H9 (cell line): ENCODE measurements at regions not wholly inside any gene's neighbourhood (a gene's known extent, or its start where the extent isn't known, plus 50 kb on each side); places are given as distances from the start of the nearest gene placed in this dataset.

ENCODE experiments used
- DNase-seq: peaks from one replicate; pipeline ENCODE4 v3.0.0-alpha.2; 2017
- H2AFZ ChIP-seq: one replicate; pipeline ENCODE4 v1.6.1; 2013; ENCODE audit warnings: mild to moderate bottlenecking, low read length, control low read depth, moderate library complexity
- H2AK5ac ChIP-seq: 2 replicates; pipeline ENCODE4 v1.6.1; 2013; ENCODE audit warnings: low read length, control low read depth, mixed read lengths; ENCODE audit not compliant: insufficient read length
- H2BK120ac ChIP-seq: one replicate; pipeline ENCODE4 v1.6.1; 2013; ENCODE audit warnings: low read depth, mild to moderate bottlenecking, low read length, control low read depth, inconsistent platforms; ENCODE audit not compliant: poor library complexity, severe bottlenecking
- H2BK12ac ChIP-seq: 2 replicates; pipeline ENCODE4 v1.6.1; 2013; ENCODE audit warnings: low read length, control low read depth, mixed read lengths, low read depth; ENCODE audit not compliant: insufficient read length
- H2BK15ac ChIP-seq: 2 replicates; pipeline ENCODE4 v1.6.1; 2013; ENCODE audit warnings: low read depth, low read length, control low read depth
- H2BK20ac ChIP-seq: one replicate; pipeline ENCODE4 v1.6.1; 2013; ENCODE audit warnings: low read depth, mild to moderate bottlenecking, low read length, control low read depth, inconsistent platforms; ENCODE audit not compliant: poor library complexity, severe bottlenecking
- H2BK5ac ChIP-seq: 2 replicates; pipeline ENCODE4 v1.6.1; 2013; ENCODE audit warnings: low read length, control low read depth, mixed read lengths; ENCODE audit not compliant: insufficient read length
- H3K14ac ChIP-seq: 2 replicates; pipeline ENCODE4 v1.6.1; 2013; ENCODE audit warnings: low read length, control low read depth; ENCODE audit not compliant: insufficient read depth
- H3K18ac ChIP-seq: 2 replicates; pipeline ENCODE4 v1.6.1; 2013; ENCODE audit warnings: low read depth, mild to moderate bottlenecking, mixed read lengths, low read length, control low read depth; ENCODE audit not compliant: insufficient read length
- H3K23ac ChIP-seq: 2 replicates; pipeline ENCODE4 v1.6.1; 2013; ENCODE audit warnings: low read length, control low read depth, mixed read lengths, low read depth; ENCODE audit not compliant: insufficient read length
- H3K23me2 ChIP-seq: 2 replicates; pipeline ENCODE4 v1.6.1; 2013; ENCODE audit warnings: low read depth, mild to moderate bottlenecking, mixed read lengths, low read length, control low read depth; ENCODE audit not compliant: insufficient read length, poor library complexity, severe bottlenecking
- H3K27ac ChIP-seq: 2 replicates; pipeline ENCODE4 v1.5.1; 2013; ENCODE audit warnings: low read length, control low read depth, mixed read lengths, low read depth; ENCODE audit not compliant: insufficient read length
- H3K27me3 ChIP-seq: 2 replicates; pipeline ENCODE4 v1.6.1; 2013; ENCODE audit warnings: low read length, control low read depth, inconsistent platforms; ENCODE audit not compliant: insufficient read depth
- H3K4ac ChIP-seq: 2 replicates; pipeline ENCODE4 v1.6.1; 2013; ENCODE audit warnings: low read depth, mild to moderate bottlenecking, control low read depth, inconsistent platforms, low read length, moderate library complexity
- H3K4me1 ChIP-seq: 2 replicates; pipeline ENCODE4 v1.6.1; 2013; ENCODE audit warnings: low read length, control low read depth, inconsistent platforms; ENCODE audit not compliant: insufficient read depth
- H3K4me2 ChIP-seq: 2 replicates; pipeline ENCODE4 v1.6.1; 2013; ENCODE audit warnings: low read length, control low read depth, mixed read lengths; ENCODE audit not compliant: insufficient read length, insufficient read depth
- H3K56ac ChIP-seq: 2 replicates; pipeline ENCODE4 v1.6.1; 2013; ENCODE audit warnings: low read depth, mild to moderate bottlenecking, mixed read lengths, low read length, control low read depth; ENCODE audit not compliant: insufficient read length
- H3K79me1 ChIP-seq: 2 replicates; pipeline ENCODE4 v1.6.1; 2013; ENCODE audit warnings: low read depth, mild to moderate bottlenecking, moderate library complexity, low read length, control low read depth, inconsistent platforms; ENCODE audit not compliant: insufficient read depth, poor library complexity, severe bottlenecking
- H3K79me2 ChIP-seq: 2 replicates; pipeline ENCODE4 v1.6.1; 2013; ENCODE audit warnings: low read length, control low read depth, inconsistent platforms; ENCODE audit not compliant: insufficient read depth
- H3K9ac ChIP-seq: 2 replicates; pipeline ENCODE4 v1.6.1; 2013; ENCODE audit warnings: low read length, control low read depth, mixed read lengths; ENCODE audit not compliant: insufficient read length; ENCODE audit errors: extremely low read depth
- H3K9me3 ChIP-seq: one replicate; pipeline ENCODE4 v1.6.1; 2013; ENCODE audit warnings: low read depth, low read length, inconsistent platforms; ENCODE audit not compliant: control insufficient read depth
- H3T11ph ChIP-seq: one replicate; pipeline ENCODE4 v1.6.1; 2013; ENCODE audit warnings: mild to moderate bottlenecking, low read length, control low read depth, inconsistent platforms
- H4K20me1 ChIP-seq: one replicate; pipeline ENCODE4 v1.6.1; 2013; ENCODE audit not compliant: control insufficient read depth, insufficient read length, insufficient read depth
- H4K5ac ChIP-seq: 2 replicates; pipeline ENCODE4 v1.6.1; 2013; ENCODE audit warnings: low read depth, mild to moderate bottlenecking, mixed read lengths, low read length, control low read depth; ENCODE audit not compliant: insufficient read length
- H4K8ac ChIP-seq: replicated peaks from 2 replicates; pipeline ENCODE4 v1.6.1; 2013; ENCODE audit warnings: low read length, control low read depth, mixed read lengths, low read depth; ENCODE audit not compliant: insufficient read length
- H4K91ac ChIP-seq: 2 replicates; pipeline ENCODE4 v1.6.1; 2013; ENCODE audit warnings: low read depth, mild to moderate bottlenecking, moderate library complexity, mixed read lengths, low read length, control low read depth; ENCODE audit not compliant: insufficient read length
- H3K27ac Mint-ChIP-seq, 3 experiments: 2 replicates in 2 of 3; 3 replicates in 1 of 3; pipeline ENCODE4 v1.8.0; 2020 to 2021; ENCODE audit warnings: mixed read lengths in 3 of 3, mild to moderate bottlenecking in 1 of 3, moderate library complexity in 1 of 3
- H3K27me3 Mint-ChIP-seq: 2 replicates; pipeline ENCODE4 v1.8.0; 2021; ENCODE audit warnings: low read depth, mild to moderate bottlenecking, moderate library complexity, mixed read lengths
- H3K36me3 Mint-ChIP-seq, 3 experiments: 2 replicates in 2 of 3; 3 replicates in 1 of 3; pipeline ENCODE4 v1.8.0; 2020 to 2021; ENCODE audit warnings: low read depth in 3 of 3, mixed read lengths in 3 of 3; ENCODE audit not compliant: insufficient read depth in 1 of 3
- H3K4me1 Mint-ChIP-seq, 2 experiments: 2 replicates each; pipeline ENCODE4 v1.8.0; 2020; ENCODE audit warnings: mixed read lengths in 2 of 2
- H3K4me3 Mint-ChIP-seq, 2 experiments: 2 replicates in 1 of 2; 3 replicates in 1 of 2; pipeline ENCODE4 v1.8.0; 2020 to 2021; ENCODE audit warnings: mild to moderate bottlenecking in 2 of 2, mixed read lengths in 2 of 2, moderate library complexity in 1 of 2
- H3K9me3 Mint-ChIP-seq, 2 experiments: 2 replicates in 1 of 2; 3 replicates in 1 of 2; pipeline ENCODE4 v1.8.0; 2020; ENCODE audit warnings: mild to moderate bottlenecking in 2 of 2, mixed read lengths in 2 of 2, moderate library complexity in 1 of 2
- WGBS: extraction: QIAGEN DNeasy Blood & Tissue Kit; methylation state at CpG from one replicate; pipeline ENCODE4 v1.1.7; 2013; ENCODE audit warnings: missing lambda C conversion rate, low lambda C conversion rate, mixed read lengths; ENCODE audit not compliant: insufficient read length; ENCODE audit errors: extremely low coverage; 5-methylcytosine and 5-hydroxymethylcytosine counted together
- TF ChIP-seq, protein P1 (sequence below): fragments of 200-600 bp; sonication (generic); conservative IDR thresholded peaks from 3 replicates; pipeline ENCODE4 v1.8.0; 2021; ENCODE audit warnings: antibody characterized with exemption, mild to moderate bottlenecking

DNA sequence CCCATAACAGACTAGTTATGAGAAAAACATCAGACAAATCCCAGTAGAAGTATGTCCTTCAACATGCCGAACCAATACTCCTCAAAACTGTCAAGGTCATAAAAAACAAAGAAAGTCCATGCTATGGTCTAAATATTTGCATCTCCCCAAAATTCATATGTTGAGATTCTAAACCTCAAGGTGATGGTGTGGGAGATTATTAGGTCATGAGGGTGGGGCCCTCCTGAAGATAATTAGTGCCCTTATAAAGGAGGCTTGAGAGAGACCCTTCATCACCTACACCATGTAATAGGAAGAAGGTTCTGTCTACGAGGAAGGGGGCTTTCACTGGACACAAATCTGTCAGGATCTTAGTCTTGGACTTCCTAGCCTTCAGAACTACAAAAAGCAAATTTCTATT, 118.6 kb upstream of the GUCY1A2 start:
- no peak overlapping the region for H2AK5ac ChIP-seq
- no peak overlapping the region for H3K23ac ChIP-seq
- H3K4ac ChIP-seq = no peak overlapping the region
- Mint-ChIP-seq H3K27ac (no peak overlapping the region), H3K36me3 (no peaks in the 10 kb centered on the region), H3K27me3 (no peaks in the 10 kb centered on the region; the same call in 1 of the 2 replicates), H3K4me3 (no peak overlapping the region), H3K9me3 (no peaks in the 10 kb centered on the region), H3K4me1 (no peaks in the 10 kb centered on the region)
- H3K79me1 ChIP-seq = no peaks in the 10 kb centered on the region
- H3K9ac ChIP-seq = no peak overlapping the region
- H3K18ac ChIP-seq = no peak overlapping the region
- no peak overlapping the region for H4K5ac ChIP-seq
- no peak overlapping the region for H2BK120ac ChIP-seq
- H3K27me3 ChIP-seq = no peaks in the 10 kb centered on the region
- DNase-seq = no peak
- no peaks in the 10 kb centered on the region; the same call in 1 of the 2 replicates for H3K79me2 ChIP-seq
- no peak overlapping the region for H3K27ac ChIP-seq
- TF ChIP-seq, protein P1, sequence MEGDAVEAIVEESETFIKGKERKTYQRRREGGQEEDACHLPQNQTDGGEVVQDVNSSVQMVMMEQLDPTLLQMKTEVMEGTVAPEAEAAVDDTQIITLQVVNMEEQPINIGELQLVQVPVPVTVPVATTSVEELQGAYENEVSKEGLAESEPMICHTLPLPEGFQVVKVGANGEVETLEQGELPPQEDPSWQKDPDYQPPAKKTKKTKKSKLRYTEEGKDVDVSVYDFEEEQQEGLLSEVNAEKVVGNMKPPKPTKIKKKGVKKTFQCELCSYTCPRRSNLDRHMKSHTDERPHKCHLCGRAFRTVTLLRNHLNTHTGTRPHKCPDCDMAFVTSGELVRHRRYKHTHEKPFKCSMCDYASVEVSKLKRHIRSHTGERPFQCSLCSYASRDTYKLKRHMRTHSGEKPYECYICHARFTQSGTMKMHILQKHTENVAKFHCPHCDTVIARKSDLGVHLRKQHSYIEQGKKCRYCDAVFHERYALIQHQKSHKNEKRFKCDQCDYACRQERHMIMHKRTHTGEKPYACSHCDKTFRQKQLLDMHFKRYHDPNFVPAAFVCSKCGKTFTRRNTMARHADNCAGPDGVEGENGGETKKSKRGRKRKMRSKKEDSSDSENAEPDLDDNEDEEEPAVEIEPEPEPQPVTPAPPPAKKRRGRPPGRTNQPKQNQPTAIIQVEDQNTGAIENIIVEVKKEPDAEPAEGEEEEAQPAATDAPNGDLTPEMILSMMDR = no peak
- H2BK20ac ChIP-seq = no peak overlapping the region
- no peaks in the 10 kb centered on the region for H3K4me1 ChIP-seq
- H3K9me3 ChIP-seq = no peaks in the 10 kb centered on the region
- no peak overlapping the region for H3T11ph ChIP-seq
- no peaks in the 10 kb centered on the region for H4K20me1 ChIP-seq
- H2BK5ac ChIP-seq = no peak overlapping the region
- no CpG with 5 or more reads among the region's 2 CpGs for WGBS
- no peak overlapping the region for H3K4me2 ChIP-seq
- no peak overlapping the region for H2AFZ ChIP-seq
- no peak overlapping the region for H3K14ac ChIP-seq
- no peaks in the 10 kb centered on the region for H3K23me2 ChIP-seq
- H4K8ac ChIP-seq = no peak overlapping the region
- H2BK12ac ChIP-seq = no peak overlapping the region
- H4K91ac ChIP-seq = no peak overlapping the region
- H2BK15ac ChIP-seq = no peak overlapping the region
- no peak overlapping the region for H3K56ac ChIP-seq
